ENCODE measurements at regions not wholly inside any gene's neighbourhood (a gene's known extent, or its start where the extent isn't known, plus 50 kb on each side); places are given as distances from the start of the nearest gene placed in this dataset.

DNA sequence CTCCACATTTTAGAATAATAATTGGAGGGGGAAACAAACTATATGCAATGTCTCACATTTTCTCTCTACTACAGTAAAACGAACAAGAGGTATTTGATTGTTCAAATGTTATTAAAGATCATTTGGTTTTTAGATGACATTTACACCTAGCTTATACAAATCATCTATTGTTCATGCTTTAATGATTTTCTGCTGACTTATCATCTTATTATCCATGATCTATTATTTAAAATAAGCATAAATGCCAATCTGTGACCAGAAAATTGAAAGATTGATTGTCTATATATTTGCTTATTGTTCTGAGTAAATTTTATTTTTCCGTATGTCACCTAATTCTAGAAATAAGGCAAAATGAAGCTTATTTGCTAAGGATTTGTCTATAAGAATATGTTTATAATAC lies 537.2 kb downstream of the KCNJ3 start:
- TF ChIP-seq, protein P1, sequence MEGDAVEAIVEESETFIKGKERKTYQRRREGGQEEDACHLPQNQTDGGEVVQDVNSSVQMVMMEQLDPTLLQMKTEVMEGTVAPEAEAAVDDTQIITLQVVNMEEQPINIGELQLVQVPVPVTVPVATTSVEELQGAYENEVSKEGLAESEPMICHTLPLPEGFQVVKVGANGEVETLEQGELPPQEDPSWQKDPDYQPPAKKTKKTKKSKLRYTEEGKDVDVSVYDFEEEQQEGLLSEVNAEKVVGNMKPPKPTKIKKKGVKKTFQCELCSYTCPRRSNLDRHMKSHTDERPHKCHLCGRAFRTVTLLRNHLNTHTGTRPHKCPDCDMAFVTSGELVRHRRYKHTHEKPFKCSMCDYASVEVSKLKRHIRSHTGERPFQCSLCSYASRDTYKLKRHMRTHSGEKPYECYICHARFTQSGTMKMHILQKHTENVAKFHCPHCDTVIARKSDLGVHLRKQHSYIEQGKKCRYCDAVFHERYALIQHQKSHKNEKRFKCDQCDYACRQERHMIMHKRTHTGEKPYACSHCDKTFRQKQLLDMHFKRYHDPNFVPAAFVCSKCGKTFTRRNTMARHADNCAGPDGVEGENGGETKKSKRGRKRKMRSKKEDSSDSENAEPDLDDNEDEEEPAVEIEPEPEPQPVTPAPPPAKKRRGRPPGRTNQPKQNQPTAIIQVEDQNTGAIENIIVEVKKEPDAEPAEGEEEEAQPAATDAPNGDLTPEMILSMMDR (IDR thresholded peaks at IDR 0.05; ENCODE audit: low read length, missing control alignments): no peak
- DNase-seq (ENCODE audit: low read depth): no peak
- no peak overlapping the region for H3K4me3 ChIP-seq (replicated peaks; ENCODE audit: low read depth, low read length)

DNA sequence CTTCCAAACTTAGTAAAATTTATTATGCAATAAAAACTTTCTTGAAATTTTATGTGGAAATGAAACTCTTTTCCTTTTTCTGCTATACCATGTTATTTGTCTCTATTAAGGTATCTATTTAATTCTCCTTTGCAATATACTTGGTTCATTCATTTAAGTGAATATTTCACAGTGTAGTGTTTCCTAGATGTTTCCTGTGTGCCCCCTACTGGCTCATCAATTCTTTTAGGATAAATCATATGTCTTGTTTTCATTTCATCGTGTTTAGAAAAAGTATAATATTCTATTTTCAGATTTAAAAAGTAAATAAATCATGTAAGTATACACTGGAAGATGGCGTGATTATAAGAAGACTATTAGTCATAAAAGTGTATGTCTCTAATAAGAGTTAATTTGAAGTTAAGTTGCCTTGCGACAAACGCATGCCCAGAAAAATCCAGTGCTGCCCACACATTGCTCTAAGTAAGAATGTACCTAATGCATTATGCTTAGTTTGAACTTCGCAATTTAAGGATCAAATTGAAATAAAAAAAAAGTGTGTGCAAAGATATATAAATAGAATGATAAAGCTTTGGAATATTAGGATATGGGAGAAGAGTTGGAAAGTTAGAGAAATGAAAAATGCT lies 525.4 kb downstream of the KCNJ3 start:
- DNase-seq (ENCODE audit: low read depth): peak; percentile 1
- H3K4me3 ChIP-seq (replicated peaks; ENCODE audit: low read depth, low read length): no peak overlapping the region
- TF ChIP-seq, protein P1 (IDR thresholded peaks at IDR 0.05; ENCODE audit: low read length, missing control alignments): peak; percentile 8

DNA sequence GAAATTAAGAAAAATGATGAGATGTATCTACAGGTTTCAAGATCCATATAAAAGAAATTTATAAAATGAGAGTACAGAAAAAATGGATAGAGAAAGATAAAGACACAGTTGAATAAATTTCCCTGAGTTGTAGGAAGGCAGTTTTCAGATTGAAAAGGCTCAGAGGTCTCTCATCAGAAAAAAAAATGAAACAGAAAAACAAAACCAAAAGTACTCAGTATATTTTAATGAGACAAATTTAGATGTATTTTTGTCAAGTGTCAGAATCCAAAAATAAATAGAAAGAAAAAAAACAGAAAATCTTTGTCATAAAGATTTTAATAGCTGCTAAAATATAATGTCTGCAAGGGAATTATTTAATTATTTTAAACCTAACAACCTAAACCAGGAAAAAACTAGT lies 520.5 kb downstream of the KCNJ3 start:
- H3K4me3 ChIP-seq (replicated peaks; ENCODE audit: low read depth, low read length): no peak overlapping the region
- TF ChIP-seq, protein P1 (IDR thresholded peaks at IDR 0.05; ENCODE audit: low read length, missing control alignments): no peak
- no peak for DNase-seq (ENCODE audit: low read depth)

DNA sequence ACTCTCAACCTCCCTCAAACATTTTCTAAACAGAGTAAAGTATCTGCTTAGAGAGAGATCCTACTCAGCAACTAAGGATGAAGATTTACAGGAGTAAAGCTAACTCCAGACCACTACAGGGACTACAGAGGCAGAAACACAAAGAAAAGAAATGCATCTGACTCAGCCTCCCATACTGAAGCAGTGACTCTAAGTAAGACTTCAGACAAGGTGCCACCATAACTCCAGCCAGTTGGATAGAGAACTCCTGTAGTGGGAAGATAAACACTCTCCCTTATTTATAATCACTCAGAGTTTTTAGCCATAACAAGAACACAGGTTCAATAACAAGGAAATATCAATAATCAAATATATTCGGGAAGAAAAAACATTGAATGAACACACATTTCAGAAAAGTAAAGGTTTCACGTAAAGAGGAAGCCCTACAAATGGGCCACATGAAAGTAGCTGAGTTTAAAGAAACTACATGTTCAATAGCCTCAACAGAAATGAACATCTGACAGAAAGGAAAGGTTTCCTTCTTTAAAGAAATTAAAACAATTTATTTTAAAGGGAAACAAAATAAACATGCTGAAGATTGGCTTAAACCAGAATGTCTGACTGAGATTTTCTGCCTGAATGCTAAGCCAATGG lies 519.9 kb downstream of the KCNJ3 start:
- TF ChIP-seq, protein P1 (IDR thresholded peaks at IDR 0.05; ENCODE audit: low read length, missing control alignments): no peak
- no peak overlapping the region for H3K4me3 ChIP-seq (replicated peaks; ENCODE audit: low read depth, low read length)

DNA sequence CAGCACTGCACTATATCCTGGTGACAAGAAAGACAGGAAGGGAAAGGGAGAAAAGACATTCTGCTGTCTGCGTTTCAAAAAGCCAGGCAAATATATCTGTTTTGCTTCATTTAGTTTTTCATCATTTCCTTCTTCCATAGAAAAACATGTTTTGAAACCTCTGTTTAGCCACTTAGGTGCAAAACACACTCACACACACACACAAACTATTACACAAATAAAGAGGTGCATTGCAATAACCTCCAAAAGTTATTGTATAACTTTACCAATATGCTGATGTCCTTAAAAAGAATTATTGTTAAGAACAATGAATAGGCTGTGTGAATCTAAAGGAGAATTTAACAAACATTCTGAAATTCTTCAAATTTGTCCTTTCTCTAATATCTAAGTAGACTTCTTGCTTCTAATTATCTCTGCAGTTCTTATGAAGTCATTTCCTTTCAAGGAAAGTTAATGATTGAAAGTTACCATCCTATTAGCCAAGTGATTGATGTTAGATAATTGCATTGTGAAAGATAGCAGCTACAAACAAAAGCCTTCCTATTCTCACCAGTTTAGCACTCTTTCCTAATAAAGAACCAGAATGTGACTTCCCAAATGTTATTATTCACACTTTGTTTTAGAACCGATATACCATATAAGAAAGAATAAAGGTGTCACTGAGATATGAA lies 516.7 kb downstream of the KCNJ3 start:
- H3K4me3 ChIP-seq (replicated peaks; ENCODE audit: low read depth, low read length): no peak overlapping the region
- DNase-seq (ENCODE audit: low read depth): no peak
- TF ChIP-seq, protein P1 (IDR thresholded peaks at IDR 0.05; ENCODE audit: low read length, missing control alignments): no peak

More for the DNA sequence above, 519.9 kb downstream of the KCNJ3 start:
- no peak for DNase-seq (ENCODE audit: low read depth)

DNA sequence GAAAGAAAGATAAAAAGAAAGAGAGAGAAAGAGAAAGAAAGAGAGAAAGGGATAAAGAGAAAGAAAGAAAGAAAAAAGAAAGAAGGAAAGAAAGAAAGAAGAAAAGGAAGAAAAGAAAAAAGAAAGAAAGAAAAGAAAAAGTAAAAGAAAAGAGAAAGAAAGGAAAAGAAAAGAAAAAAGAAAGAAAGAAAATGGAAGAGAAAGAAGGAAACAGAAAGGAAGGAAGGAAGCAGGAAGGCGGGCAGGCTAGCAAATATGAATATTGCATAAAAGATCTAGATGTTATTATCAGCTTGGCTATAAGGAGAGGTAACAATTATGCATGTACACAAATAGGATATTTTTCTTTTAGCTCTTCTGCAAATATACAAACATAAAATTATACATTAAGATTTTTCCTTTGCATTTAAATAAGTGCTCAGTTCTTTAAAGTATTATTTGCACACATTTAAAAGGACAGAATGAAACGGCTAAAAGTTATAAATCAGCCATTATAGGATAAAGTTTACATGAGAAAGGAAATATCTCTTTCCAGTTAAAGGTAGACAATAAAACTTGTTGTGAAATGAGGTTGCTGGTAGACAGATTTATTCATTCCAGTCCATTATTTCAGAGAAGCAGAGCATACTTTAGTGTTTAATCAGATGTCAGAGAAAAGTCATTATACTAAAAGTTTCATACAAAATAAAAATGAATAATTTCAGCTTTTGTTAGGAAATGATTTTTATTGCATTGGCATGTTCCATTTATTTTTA lies 511.4 kb downstream of the KCNJ3 start:
- no peak overlapping the region for H3K4me3 ChIP-seq (replicated peaks; ENCODE audit: low read depth, low read length)
- TF ChIP-seq, protein P1 (IDR thresholded peaks at IDR 0.05; ENCODE audit: low read length, missing control alignments): no peak
- no peak for DNase-seq (ENCODE audit: low read depth)

All from fibroblast of pulmonary artery (primary cell).